ENCODE measurements at regions not wholly inside any gene's neighbourhood (a gene's known extent, or its start where the extent isn't known, plus 50 kb on each side); places are given as distances from the start of the nearest gene placed in this dataset.

DNA sequence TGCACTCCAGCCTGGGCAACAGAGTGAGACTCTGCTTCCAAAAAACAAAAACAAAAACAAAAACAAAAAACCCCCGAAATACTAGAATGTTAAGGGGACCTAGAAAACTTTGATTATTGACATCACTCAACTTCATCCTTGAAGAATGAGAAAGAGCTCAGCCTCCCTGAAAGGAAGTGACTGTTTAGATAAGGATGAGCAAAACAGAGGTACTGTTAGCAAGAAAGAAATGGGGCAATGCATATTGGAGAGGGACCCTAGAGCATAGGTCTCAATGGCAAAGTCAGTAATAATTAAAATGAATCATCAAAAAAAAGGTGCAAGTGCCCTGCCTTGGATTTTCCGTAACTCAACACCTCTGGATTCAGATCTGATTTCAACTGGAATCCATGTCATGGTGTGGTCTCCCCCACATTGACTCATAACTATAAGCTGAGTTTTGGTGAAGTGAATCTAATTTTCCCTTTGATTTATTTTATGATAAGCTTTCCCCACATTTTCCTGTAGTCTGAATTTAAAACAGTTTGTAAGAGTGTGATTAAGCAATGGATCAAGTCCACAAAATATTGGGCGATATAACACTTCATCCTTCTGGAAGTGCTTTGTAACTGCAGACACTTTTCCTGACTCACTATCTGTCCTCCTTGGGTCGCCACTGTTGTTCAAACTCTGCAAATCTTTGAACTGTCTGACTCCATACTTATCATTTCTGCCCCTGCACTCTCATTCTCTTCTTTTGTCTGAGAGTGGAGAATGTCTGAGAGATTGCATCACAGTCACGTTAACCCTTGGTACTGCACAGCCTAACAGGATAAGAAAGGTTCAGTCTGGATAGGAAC is 224.8 kb upstream of the LYZL1 start:
- no peaks in the 10 kb centered on the region for H3K4me1 ChIP-seq (ENCODE audit: control insufficient read depth, insufficient read depth, low read length)
- H3K4me3 Mint-ChIP-seq = no peak overlapping the region
- no peak overlapping the region for H3K27ac ChIP-seq (ENCODE audit: low read length)
- peaks cover 2% of the 10 kb centered on the region for H3K27me3 ChIP-seq (ENCODE audit: control insufficient read depth, insufficient read depth, low read length)
- WGBS (ENCODE audit: insufficient coverage) = 70% methylated on average over 5 of the region's 5 CpGs
- no peak for DNase-seq
- no peaks in the 10 kb centered on the region for H3K36me3 ChIP-seq (ENCODE audit: control insufficient read depth, insufficient read depth, low read length)
- no peaks in the 10 kb centered on the region for H3K9me3 Mint-ChIP-seq
- ATAC-seq = no peak
- intact Hi-C loops (cut with micrococcal nuclease) = no loop called here
- H3K4me1 Mint-ChIP-seq = no peaks in the 10 kb centered on the region
- H3K4me3 ChIP-seq (ENCODE audit: low read length) = no peak overlapping the region
- peaks cover under 1 to 3% of the 10 kb centered on the region in 2 donors for H3K27me3 Mint-ChIP-seq (ENCODE audit: low read depth in 2 of 2)
- H3K36me3 Mint-ChIP-seq = no peaks in the 10 kb centered on the region
- H3K9me3 ChIP-seq (ENCODE audit: control insufficient read depth, insufficient read depth, low read length) = no peaks in the 10 kb centered on the region
- TF ChIP-seq, protein P1, sequence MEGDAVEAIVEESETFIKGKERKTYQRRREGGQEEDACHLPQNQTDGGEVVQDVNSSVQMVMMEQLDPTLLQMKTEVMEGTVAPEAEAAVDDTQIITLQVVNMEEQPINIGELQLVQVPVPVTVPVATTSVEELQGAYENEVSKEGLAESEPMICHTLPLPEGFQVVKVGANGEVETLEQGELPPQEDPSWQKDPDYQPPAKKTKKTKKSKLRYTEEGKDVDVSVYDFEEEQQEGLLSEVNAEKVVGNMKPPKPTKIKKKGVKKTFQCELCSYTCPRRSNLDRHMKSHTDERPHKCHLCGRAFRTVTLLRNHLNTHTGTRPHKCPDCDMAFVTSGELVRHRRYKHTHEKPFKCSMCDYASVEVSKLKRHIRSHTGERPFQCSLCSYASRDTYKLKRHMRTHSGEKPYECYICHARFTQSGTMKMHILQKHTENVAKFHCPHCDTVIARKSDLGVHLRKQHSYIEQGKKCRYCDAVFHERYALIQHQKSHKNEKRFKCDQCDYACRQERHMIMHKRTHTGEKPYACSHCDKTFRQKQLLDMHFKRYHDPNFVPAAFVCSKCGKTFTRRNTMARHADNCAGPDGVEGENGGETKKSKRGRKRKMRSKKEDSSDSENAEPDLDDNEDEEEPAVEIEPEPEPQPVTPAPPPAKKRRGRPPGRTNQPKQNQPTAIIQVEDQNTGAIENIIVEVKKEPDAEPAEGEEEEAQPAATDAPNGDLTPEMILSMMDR (IDR thresholded peaks at IDR 0.05) = no peak
- H3K27ac Mint-ChIP-seq = no peak overlapping the region

DNA sequence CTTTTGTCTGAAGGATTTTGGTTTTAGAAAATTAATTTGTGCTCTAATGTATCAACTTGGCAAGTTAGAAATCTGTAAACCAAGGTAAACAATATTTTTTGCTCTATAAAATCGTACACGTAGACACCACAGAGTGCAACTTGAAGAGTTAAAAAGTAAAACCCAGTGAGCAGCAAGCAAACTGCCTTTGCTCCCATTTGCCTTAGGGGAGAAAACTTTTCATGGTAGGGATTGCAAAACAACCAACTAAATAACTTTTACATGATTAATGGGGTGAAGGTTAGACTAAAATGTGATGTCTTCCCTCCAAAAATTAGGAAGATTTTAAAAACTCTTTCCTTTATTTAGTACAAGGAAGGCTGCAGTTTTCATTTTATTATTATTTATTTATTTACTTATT is 224.2 kb upstream of the LYZL1 start:
- ATAC-seq = no peak

DNA sequence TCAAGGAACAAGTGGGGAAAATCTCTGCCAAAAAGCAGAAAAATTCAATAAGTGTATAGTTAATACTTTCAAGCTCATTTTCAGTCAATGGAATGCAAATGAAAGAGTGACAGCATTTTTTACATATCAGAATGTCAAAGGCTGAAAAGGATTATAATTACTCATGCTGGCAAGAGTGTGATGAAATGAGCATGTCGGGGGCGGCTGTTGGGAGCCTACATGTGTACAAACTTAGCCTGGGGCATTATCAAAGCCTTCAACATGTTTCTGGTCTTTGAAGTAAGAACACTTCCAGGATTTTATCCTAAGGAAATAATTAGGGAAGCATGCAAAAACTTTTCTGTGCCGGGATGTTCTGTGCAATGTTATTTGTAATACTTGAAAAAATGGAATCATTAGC is 221.7 kb upstream of the LYZL1 start:
- TF ChIP-seq, protein P1 (IDR thresholded peaks at IDR 0.05) = no peak
- intact Hi-C loops (cut with micrococcal nuclease) = no loop called here
- Histone ChIP-seq H3K4me3 (ENCODE audit: low read length) (no peak overlapping the region), H3K4me1 (ENCODE audit: control insufficient read depth, insufficient read depth, low read length) (no peaks in the 10 kb centered on the region), H3K27me3 (ENCODE audit: control insufficient read depth, insufficient read depth, low read length) (peaks cover 4% of the 10 kb centered on the region), H3K27ac (ENCODE audit: low read length) (no peak overlapping the region), H3K36me3 (ENCODE audit: control insufficient read depth, insufficient read depth, low read length) (no peaks in the 10 kb centered on the region), H3K9me3 (ENCODE audit: control insufficient read depth, insufficient read depth, low read length) (no peaks in the 10 kb centered on the region)
- Mint-ChIP-seq H3K27me3 (ENCODE audit: low read depth in 2 of 2) (peaks cover 3 to 9% of the 10 kb centered on the region in 2 donors), H3K36me3 (no peaks in the 10 kb centered on the region), H3K4me3 (no peak overlapping the region), H3K27ac (no peak overlapping the region), H3K9me3 (no peaks in the 10 kb centered on the region), H3K4me1 (no peaks in the 10 kb centered on the region)
- WGBS (ENCODE audit: insufficient coverage) = 97% methylated on average over 2 of the region's 3 CpGs
- DNase-seq (no peak), ATAC-seq (no peak)

More for the DNA sequence above, 224.2 kb upstream of the LYZL1 start:
- no peak for DNase-seq
- Histone ChIP-seq H3K27me3 (ENCODE audit: control insufficient read depth, insufficient read depth, low read length) (peaks cover 2% of the 10 kb centered on the region), H3K9me3 (ENCODE audit: control insufficient read depth, insufficient read depth, low read length) (no peaks in the 10 kb centered on the region), H3K27ac (ENCODE audit: low read length) (no peak overlapping the region), H3K4me1 (ENCODE audit: control insufficient read depth, insufficient read depth, low read length) (no peaks in the 10 kb centered on the region), H3K4me3 (ENCODE audit: low read length) (no peak overlapping the region), H3K36me3 (ENCODE audit: control insufficient read depth, insufficient read depth, low read length) (no peaks in the 10 kb centered on the region)
- H3K27ac Mint-ChIP-seq = no peak overlapping the region
- H3K9me3 Mint-ChIP-seq = no peaks in the 10 kb centered on the region
- intact Hi-C loops (cut with micrococcal nuclease) = no loop called here
- no peak overlapping the region for H3K4me3 Mint-ChIP-seq
- no peaks in the 10 kb centered on the region for H3K4me1 Mint-ChIP-seq
- peaks cover 3 to 7% of the 10 kb centered on the region in 2 donors for H3K27me3 Mint-ChIP-seq (ENCODE audit: low read depth in 2 of 2)
- no peaks in the 10 kb centered on the region for H3K36me3 Mint-ChIP-seq
- 94% methylated on average over 2 of the region's 2 CpGs for WGBS (ENCODE audit: insufficient coverage)
- TF ChIP-seq, protein P1 (IDR thresholded peaks at IDR 0.05) = no peak

DNA sequence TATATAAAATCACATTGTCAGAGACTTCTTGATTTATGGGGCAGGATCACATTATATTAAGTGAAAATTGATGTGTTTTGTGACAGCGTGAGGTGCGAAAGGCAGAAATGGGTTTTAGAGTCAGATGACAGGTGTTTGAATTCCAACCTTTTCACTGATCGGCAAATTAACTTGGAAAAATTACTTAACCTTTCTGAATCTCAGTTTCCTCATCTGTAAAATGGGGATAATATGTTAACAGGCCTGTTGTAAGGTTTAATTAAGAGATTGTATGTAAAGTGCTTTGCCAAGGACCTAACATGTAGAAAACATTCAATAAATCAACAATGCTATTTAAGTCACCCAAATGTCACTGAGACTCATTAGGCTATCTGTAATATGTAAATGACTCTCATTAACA is 221.2 kb upstream of the LYZL1 start:
- DNase-seq = no peak
- no peaks in the 10 kb centered on the region for H3K36me3 Mint-ChIP-seq
- Histone ChIP-seq H3K9me3 (ENCODE audit: control insufficient read depth, insufficient read depth, low read length) (no peaks in the 10 kb centered on the region), H3K36me3 (ENCODE audit: control insufficient read depth, insufficient read depth, low read length) (no peaks in the 10 kb centered on the region), H3K4me1 (ENCODE audit: control insufficient read depth, insufficient read depth, low read length) (no peaks in the 10 kb centered on the region), H3K27ac (ENCODE audit: low read length) (no peak overlapping the region), H3K27me3 (ENCODE audit: control insufficient read depth, insufficient read depth, low read length) (peaks cover 4% of the 10 kb centered on the region), H3K4me3 (ENCODE audit: low read length) (no peak overlapping the region)
- TF ChIP-seq, protein P1 (IDR thresholded peaks at IDR 0.05) = no peak
- H3K4me3 Mint-ChIP-seq = no peak overlapping the region
- WGBS (ENCODE audit: insufficient coverage) = 100% methylated on average over 2 of the region's 3 CpGs
- ATAC-seq = no peak
- intact Hi-C loops (cut with micrococcal nuclease) = no loop called here
- no peaks in the 10 kb centered on the region for H3K4me1 Mint-ChIP-seq
- peaks cover 3 to 9% of the 10 kb centered on the region in 2 donors for H3K27me3 Mint-ChIP-seq (ENCODE audit: low read depth in 2 of 2)
- H3K27ac Mint-ChIP-seq = no peak overlapping the region
- H3K9me3 Mint-ChIP-seq = no peaks in the 10 kb centered on the region

All from natural killer cell (primary cell).